GM12872 (cell line): ENCODE measurements at regions not wholly inside any gene's neighbourhood (a gene's known extent, or its start where the extent isn't known, plus 50 kb on each side); places are given as distances from the start of the nearest gene placed in this dataset.

ENCODE experiments used
- TF ChIP-seq, protein P1 (sequence below): IDR thresholded peaks from 3 replicates; pipeline ENCODE4 v1.5.1; 2011; ENCODE audit warnings: low read depth, mild to moderate bottlenecking, low read length, moderate library complexity; ENCODE audit not compliant: insufficient read depth

DNA sequence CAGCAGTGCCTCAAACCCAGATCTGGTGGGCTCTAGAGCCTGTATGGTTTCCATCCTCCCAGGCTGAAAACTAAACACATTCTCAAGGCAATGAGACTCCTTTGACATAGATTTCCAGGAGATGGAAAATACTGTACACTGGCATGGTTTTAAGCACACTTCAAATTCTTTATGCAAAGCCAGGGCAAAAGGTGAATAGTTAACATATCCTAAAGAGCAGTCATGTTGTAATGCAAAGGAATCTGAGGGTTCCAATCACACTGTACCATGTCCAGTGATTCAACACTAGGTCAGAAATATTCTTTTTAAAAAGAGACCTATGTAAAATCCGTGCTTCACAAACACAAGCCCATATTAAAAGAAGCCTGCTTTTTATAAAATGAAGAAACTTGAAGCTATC lies 195.3 kb downstream of the QDPR start:
- TF ChIP-seq, protein P1, sequence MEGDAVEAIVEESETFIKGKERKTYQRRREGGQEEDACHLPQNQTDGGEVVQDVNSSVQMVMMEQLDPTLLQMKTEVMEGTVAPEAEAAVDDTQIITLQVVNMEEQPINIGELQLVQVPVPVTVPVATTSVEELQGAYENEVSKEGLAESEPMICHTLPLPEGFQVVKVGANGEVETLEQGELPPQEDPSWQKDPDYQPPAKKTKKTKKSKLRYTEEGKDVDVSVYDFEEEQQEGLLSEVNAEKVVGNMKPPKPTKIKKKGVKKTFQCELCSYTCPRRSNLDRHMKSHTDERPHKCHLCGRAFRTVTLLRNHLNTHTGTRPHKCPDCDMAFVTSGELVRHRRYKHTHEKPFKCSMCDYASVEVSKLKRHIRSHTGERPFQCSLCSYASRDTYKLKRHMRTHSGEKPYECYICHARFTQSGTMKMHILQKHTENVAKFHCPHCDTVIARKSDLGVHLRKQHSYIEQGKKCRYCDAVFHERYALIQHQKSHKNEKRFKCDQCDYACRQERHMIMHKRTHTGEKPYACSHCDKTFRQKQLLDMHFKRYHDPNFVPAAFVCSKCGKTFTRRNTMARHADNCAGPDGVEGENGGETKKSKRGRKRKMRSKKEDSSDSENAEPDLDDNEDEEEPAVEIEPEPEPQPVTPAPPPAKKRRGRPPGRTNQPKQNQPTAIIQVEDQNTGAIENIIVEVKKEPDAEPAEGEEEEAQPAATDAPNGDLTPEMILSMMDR: no peak

DNA sequence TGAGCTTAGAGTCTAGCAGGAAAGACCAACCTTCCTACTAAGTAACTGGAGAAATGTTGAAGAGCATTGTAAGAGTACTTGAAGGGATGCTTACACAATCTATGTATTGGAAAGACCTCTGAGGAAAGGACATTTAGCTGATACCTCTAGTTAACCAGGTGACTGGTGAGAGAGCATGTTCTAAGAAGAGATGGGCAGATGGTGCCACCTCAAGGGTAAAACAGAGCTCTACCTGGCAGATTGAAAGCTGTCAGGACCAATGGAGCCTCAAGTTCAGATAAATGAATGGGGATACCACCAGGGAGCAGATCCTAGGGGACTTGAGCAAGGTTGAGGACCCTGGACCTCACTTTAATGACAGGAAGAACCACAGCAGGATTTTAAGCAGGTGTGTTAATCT lies 196.4 kb downstream of the QDPR start:
- TF ChIP-seq, protein P1: no peak

DNA sequence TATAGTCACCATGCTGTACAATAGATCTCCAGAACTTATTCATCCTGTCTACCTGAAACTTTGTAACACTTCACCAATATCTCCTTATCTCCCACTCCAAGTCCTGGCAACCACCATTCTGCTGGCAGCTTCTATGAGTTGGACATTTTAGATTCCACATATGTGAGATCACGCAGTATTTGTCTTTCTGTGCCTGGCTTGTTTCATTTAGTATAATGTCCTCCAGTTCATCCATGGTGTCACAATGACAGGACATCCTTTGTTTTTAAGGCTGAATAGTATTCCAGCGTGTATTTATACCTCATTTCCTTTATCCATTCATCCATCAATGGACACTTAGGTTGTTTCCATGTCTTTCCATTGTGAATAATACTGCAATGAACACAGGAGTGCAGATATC lies 198.7 kb downstream of the QDPR start:
- TF ChIP-seq, protein P1: no peak

DNA sequence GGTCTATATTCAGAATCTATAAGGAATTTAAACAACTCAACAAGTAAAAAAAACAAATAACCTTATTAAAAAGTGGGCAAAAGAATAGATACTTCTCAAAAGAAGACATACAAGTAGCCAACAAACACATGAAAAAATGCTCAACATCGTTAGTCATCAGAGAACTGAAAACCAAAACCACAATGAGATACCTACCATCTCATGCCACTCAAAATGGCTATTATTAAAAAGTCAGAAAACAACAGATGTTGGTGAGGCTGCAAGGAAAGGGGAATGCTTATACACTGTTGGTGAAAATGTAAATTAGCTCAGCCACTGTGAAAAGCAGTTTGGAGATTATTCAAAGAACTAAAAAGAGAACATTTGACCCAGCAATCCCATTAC lies 201.6 kb downstream of the QDPR start:
- TF ChIP-seq, protein P1: no peak

DNA sequence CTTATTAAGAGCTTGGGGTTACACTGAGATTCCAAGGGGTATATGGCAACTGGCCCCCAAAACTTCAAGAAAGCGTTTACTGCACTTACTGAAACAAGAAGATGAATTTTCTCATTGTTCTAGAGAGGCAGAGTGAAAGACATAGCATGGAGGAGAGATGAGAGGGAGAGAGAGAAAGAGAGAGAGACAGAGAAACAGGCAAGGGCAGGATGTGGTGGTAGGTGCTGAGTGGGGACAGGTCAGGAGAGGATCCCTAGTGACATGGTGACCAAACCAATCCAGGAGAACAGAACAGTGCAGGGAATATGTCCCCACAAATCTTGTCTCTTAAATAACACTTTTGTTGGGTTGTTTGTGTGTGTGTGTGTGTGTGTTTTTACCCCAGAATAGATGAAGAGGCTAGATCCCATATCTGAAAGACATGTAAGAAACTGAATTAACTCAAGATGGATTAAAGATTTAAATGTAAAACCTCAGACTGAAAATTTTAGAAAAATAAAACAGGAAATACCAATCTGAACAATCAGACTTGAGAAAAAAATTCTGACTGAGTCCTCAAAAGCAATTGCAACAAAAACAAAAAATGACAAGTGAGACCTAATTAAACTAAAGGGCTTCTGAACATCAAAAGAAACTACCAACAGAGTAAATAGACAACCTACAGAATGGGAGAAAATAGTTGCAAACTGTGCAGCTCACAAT lies 202.2 kb downstream of the QDPR start:
- TF ChIP-seq, protein P1: no peak

DNA sequence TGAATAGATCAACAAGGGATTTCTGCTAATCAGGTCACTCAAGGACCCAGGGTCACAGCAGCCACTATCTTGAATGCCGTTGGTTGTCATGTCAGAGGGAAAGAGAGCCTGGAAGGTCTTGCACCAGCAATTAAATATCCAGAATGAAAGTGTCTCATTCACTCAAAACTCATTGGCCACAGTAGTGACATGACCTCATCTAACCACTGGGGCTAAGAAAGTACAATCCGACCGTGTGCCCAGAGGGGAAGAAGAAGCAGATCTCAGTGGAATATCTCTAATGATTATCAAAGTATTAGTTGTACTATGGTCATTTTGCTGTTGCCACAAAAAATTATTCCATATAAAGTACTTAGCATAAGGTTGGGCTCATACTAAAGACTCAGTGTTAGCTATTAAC lies 210.0 kb downstream of the QDPR start:
- TF ChIP-seq, protein P1: no peak

DNA sequence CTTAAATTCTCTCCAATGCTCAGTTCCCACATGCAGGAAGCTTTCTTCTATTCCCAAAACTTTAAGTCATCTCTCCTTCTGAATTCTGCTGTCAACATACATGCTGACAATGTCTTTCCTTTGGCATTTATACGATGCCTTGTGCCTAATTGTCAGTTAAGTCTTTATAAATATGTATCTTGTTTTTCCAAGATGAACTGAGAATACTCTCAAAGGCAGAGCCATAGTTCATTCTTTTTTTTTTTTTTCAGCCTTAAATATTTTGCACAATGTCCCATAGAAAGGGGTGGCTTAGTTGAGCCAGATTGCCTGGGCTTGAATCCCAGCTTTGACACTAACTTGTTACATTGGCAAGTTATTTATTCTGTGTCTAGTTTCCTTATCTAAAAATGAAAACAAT lies 210.6 kb downstream of the QDPR start:
- TF ChIP-seq, protein P1: no peak
